ENCODE measurements at regions not wholly inside any gene's neighbourhood (a gene's known extent, or its start where the extent isn't known, plus 50 kb on each side); places are given as distances from the start of the nearest gene placed in this dataset.

DNA sequence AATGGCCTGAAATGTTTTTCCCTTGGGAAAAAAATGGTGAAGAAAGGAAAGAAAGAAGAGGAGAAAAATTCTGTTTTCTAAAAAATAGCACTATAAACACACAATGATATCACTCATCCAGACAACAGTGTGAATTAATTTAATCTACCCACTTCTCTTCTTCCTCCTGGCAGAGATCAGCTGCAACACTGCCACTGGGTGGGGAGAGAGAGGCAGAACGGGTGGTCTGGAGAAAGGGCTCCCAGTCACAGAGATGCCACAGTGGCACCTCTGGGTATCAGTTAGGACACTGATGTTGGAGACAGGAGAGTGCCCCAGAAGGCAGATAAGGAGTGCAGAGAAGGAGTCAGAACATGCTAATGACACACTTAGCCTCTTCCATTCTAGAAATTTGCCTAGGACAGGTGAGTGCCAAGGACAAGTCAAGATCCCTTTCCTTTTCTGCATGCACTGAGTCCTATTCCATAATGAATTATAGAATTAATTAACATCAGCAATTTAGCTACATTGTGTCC, 168.6 kb downstream of the SUCLA2 start:
- TF ChIP-seq, protein P1, sequence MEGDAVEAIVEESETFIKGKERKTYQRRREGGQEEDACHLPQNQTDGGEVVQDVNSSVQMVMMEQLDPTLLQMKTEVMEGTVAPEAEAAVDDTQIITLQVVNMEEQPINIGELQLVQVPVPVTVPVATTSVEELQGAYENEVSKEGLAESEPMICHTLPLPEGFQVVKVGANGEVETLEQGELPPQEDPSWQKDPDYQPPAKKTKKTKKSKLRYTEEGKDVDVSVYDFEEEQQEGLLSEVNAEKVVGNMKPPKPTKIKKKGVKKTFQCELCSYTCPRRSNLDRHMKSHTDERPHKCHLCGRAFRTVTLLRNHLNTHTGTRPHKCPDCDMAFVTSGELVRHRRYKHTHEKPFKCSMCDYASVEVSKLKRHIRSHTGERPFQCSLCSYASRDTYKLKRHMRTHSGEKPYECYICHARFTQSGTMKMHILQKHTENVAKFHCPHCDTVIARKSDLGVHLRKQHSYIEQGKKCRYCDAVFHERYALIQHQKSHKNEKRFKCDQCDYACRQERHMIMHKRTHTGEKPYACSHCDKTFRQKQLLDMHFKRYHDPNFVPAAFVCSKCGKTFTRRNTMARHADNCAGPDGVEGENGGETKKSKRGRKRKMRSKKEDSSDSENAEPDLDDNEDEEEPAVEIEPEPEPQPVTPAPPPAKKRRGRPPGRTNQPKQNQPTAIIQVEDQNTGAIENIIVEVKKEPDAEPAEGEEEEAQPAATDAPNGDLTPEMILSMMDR (IDR thresholded peaks at IDR 0.05): no peak
- TF ChIP-seq POLR2A (IDR thresholded peaks at IDR 0.05): no peak
